MM.1S (cell line): ENCODE measurements at regions not wholly inside any gene's neighbourhood (a gene's known extent, or its start where the extent isn't known, plus 50 kb on each side); places are given as distances from the start of the nearest gene placed in this dataset.

ENCODE experiments used
- CTCF ChIP-seq: fragments of 300-600 bp; sonication (generic); IDR thresholded peaks from 2 replicates; pipeline ENCODE4 v1.5.1; 2016; ENCODE audit warnings: antibody characterized with exemption, low read length, mixed read lengths
- EZH2 ChIP-seq: fragments of 300-600 bp; sonication (generic); optimal IDR thresholded peaks from 2 replicates; pipeline ENCODE3; 2017; ENCODE audit warnings: low read depth, mild to moderate bottlenecking, antibody characterized with exemption, low read length, mixed read lengths
- EZH2phosphoT487 ChIP-seq: fragments of 300-600 bp; sonication (generic); IDR thresholded peaks from 2 replicates; pipeline ENCODE4 v1.6.1; 2018; ENCODE audit warnings: antibody characterized with exemption, low read length

- TF ChIP-seq CTCF = no peak
- no peak for TF ChIP-seq EZH2
- no peak for TF ChIP-seq EZH2phosphoT487
Measured at GRCh38 chr7:114158275-114158674, 239.5 kb upstream of the PPP1R3A start.
